ENCODE measurements at regions not wholly inside any gene's neighbourhood (a gene's known extent, or its start where the extent isn't known, plus 50 kb on each side); places are given as distances from the start of the nearest gene placed in this dataset.

DNA sequence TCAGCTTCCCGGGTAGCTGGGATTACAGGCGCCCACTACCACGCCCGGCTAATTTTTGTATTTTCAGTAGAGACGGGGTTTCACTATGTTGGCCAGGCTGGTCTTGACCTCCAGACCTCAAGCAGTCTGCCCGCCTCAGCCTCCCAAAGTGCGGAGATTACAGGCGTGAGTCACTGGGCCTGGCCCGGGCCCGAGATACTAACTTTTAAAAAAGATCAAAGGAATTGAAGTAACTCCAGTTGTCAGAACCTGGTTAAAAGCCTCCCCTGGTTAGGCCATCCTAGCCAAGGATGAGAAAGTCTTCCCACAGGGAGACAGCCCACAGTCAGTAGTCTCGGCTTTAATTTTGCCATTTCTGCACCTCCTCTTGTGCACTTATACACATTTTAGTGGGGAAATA is 212.3 kb upstream of the MCTP2 start:
- POLR2A ChIA-PET (ENCODE audit: partially characterized antibody), result no interaction called here
- FAIRE-seq, result no peak
- H2BK120ac ChIP-seq (replicated peaks; ENCODE audit: low read depth, low read length), result no peak overlapping the region
- TF ChIP-seq JUN (IDR thresholded peaks at IDR 0.05; ENCODE audit: low read depth, low read length), result no peak
- no peak for TF ChIP-seq SUZ12 (IDR thresholded peaks at IDR 0.05; ENCODE audit: low read length)

More for the DNA sequence above, 212.3 kb upstream of the MCTP2 start:
- H2BK12ac ChIP-seq (ENCODE audit: low read depth, low read length), result no peak overlapping the region
- no peak overlapping the region for H3K4ac ChIP-seq (replicated peaks; ENCODE audit: insufficient read length, low read depth, low read length)
- H3K9me3 ChIP-seq (ENCODE audit: insufficient read depth in 2 of 2, low read depth in 1 of 2, low read length in 1 of 2), result no peaks in the 10 kb centered on the region
- H3K79me2 ChIP-seq (ENCODE audit: control insufficient read depth in 1 of 2, insufficient read depth in 2 of 2, low read length in 2 of 2), result no peaks in the 10 kb centered on the region
- H3K56ac ChIP-seq (replicated peaks; ENCODE audit: insufficient read length, low read depth, low read length), result no peak overlapping the region
- no peaks in the 10 kb centered on the region for H3K79me1 ChIP-seq (ENCODE audit: low read depth, low read length)
- H4K20me1 ChIP-seq (replicated peaks in 1 of 2; ENCODE audit: control insufficient read depth in 1 of 2, insufficient read depth in 2 of 2, low read length in 2 of 2), result no peaks in the 10 kb centered on the region
- H2BK20ac ChIP-seq (ENCODE audit: low read length), result no peak overlapping the region
- H3K36me3 ChIP-seq (ENCODE audit: control insufficient read depth in 2 of 4, insufficient read depth in 4 of 4, low read length in 3 of 4), result no peaks in the 10 kb centered on the region
- H3K4me3 ChIP-seq (ENCODE audit: extremely low read depth in 1 of 4, insufficient read depth in 2 of 4, low read depth in 3 of 4, low read length in 4 of 4), result no peak overlapping the region
- WGBS, 2 experiments (ENCODE audit: extremely low coverage in 1 of 2, insufficient coverage in 1 of 2, insufficient read length in 1 of 2, insufficient replicate concordance in 2 of 2, low coverage in 1 of 2, low lambda C conversion rate in 2 of 2, missing lambda C conversion rate in 1 of 2), result 90% methylated on average over 11 of the region's 11 CpGs; no CpG with 5 or more reads in 1 of the 2 experiments
- H3K23ac ChIP-seq (ENCODE audit: insufficient read length), result no peak overlapping the region
- no peak overlapping the region for H4K8ac ChIP-seq (ENCODE audit: extremely low read depth, insufficient read depth, low read length)
- no peaks in the 10 kb centered on the region for H3K27me3 ChIP-seq (replicated peaks in 1 of 4; ENCODE audit: control insufficient read depth in 3 of 4, extremely low read depth in 1 of 4, insufficient read depth in 3 of 4, low read length in 3 of 4)
- CTCF ChIA-PET (ENCODE audit: partially characterized antibody), result interaction anchor here (0.6 to 1.0 kb wide), 3 partner anchors 23 to 989 kb away, joined by 3 read pairs; no protein-coding TSS in a partner anchor
- H2AFZ ChIP-seq (ENCODE audit: low read length), result no peak overlapping the region
- no peak for DNase-seq (ENCODE audit: low read depth in 1 of 2, low spot score in 2 of 2)
- H3K4me2 ChIP-seq (ENCODE audit: insufficient read depth in 1 of 2, low read depth in 2 of 2, low read length in 2 of 2), result no peak overlapping the region
- no peak overlapping the region for H2BK5ac ChIP-seq (ENCODE audit: low read depth, low read length)
- no peaks in the 10 kb centered on the region for H3K4me1 ChIP-seq (replicated peaks in 1 of 4; ENCODE audit: control insufficient read depth in 3 of 4, insufficient read depth in 4 of 4, low read length in 3 of 4)
- H3K27ac ChIP-seq (ENCODE audit: low read depth, low read length), result no peak overlapping the region
- H2AK5ac ChIP-seq (ENCODE audit: low read depth, low read length), result no peak overlapping the region
- no peaks in the 10 kb centered on the region for H3K23me2 ChIP-seq (ENCODE audit: low read depth, low read length)
- no peak overlapping the region for H4K5ac ChIP-seq (ENCODE audit: insufficient read length, low read depth, low read length)
- H2BK15ac ChIP-seq (ENCODE audit: low read length), result no peak overlapping the region
- H3K14ac ChIP-seq (ENCODE audit: insufficient read length), result no peak overlapping the region
- H3K18ac ChIP-seq (ENCODE audit: extremely low read depth, low read length), result no peak overlapping the region
- H4K91ac ChIP-seq (replicated peaks; ENCODE audit: insufficient read length, low read length), result no peak overlapping the region
- H3K9ac ChIP-seq (replicated peaks in 1 of 4; ENCODE audit: extremely low read depth in 1 of 4, low read depth in 3 of 4, low read length in 3 of 4), result no peak overlapping the region

All from H1 (cell line).